ENCODE measurements at regions not wholly inside any gene's neighbourhood (a gene's known extent, or its start where the extent isn't known, plus 50 kb on each side); places are given as distances from the start of the nearest gene placed in this dataset.

DNA sequence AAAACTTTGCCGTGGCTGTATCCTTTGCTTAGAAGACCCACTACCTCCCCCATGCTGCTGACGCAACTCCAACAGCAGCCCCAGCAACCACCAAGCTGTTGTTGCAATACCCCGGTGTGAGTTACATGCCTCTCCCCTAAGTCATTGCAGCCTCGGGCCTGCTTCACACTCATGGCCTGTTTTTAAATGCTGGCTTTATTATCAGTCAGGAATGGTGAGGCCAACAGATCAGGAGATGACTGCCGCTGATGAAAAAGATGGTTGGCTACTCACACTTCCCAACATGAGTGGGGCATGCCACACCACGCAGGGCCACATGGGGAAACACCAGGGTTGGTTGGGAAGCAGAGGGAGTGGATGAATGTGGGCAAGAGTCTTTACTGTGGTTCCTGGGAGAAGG is 171.5 kb upstream of the SYT13 start:
- WGBS, 2 donors, result 91 to 96% methylated on average over 6 of the region's 6 CpGs
- Histone ChIP-seq H3K36me3 (ENCODE audit: low read depth, missing control alignments) (no peaks in the 10 kb centered on the region), H3K27ac (no peak overlapping the region), H3K4me3 (no peak overlapping the region), H3K27me3 (no peaks in the 10 kb centered on the region), H3K4me1 (peaks cover 3% of the 10 kb centered on the region), H3K9me3 (no peaks in the 10 kb centered on the region)
- intact Hi-C loops (cut with DNase I; ENCODE audit: low total_unique reads), result no loop called here
- TF ChIP-seq POLR2A (IDR thresholded peaks at IDR 0.05), result no peak
- TF ChIP-seq, protein P1, sequence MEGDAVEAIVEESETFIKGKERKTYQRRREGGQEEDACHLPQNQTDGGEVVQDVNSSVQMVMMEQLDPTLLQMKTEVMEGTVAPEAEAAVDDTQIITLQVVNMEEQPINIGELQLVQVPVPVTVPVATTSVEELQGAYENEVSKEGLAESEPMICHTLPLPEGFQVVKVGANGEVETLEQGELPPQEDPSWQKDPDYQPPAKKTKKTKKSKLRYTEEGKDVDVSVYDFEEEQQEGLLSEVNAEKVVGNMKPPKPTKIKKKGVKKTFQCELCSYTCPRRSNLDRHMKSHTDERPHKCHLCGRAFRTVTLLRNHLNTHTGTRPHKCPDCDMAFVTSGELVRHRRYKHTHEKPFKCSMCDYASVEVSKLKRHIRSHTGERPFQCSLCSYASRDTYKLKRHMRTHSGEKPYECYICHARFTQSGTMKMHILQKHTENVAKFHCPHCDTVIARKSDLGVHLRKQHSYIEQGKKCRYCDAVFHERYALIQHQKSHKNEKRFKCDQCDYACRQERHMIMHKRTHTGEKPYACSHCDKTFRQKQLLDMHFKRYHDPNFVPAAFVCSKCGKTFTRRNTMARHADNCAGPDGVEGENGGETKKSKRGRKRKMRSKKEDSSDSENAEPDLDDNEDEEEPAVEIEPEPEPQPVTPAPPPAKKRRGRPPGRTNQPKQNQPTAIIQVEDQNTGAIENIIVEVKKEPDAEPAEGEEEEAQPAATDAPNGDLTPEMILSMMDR (IDR thresholded peaks at IDR 0.05), result no peak
- no peak for DNase-seq

DNA sequence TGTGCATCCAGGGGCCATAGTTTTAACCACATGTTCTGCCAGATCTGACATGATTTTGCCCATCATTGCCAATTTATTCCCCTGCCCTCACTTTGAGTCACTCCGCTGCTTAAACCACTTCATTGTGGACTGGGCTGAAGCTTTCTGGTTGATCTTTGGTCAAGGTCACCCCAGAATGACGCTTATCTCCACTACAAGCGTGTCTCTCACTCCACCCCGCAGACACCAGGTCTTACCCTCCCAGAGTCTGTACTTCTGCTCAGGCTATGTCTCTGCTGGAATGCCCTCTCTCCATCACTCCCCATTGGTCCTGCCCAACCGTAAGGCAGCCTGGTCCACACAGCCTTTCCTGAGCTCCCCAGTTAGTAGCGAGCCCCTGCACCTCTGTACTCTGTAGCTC is 170.5 kb upstream of the SYT13 start:
- no peak overlapping the region for H3K27ac ChIP-seq
- H3K36me3 ChIP-seq (ENCODE audit: low read depth, missing control alignments), result no peaks in the 10 kb centered on the region
- H3K9me3 ChIP-seq, result no peaks in the 10 kb centered on the region
- no peak overlapping the region for H3K4me3 ChIP-seq
- DNase-seq, result no peak
- no peaks in the 10 kb centered on the region for H3K27me3 ChIP-seq
- no peak for TF ChIP-seq POLR2A (IDR thresholded peaks at IDR 0.05)
- TF ChIP-seq, protein P1 (IDR thresholded peaks at IDR 0.05), result no peak
- whole genome bisulfite sequencing, 2 donors, result 52 to 84% methylated on average over 6 of the region's 6 CpGs
- H3K4me1 ChIP-seq, result peaks cover 3% of the 10 kb centered on the region
- intact Hi-C loops (cut with DNase I; ENCODE audit: low total_unique reads), result no loop called here

DNA sequence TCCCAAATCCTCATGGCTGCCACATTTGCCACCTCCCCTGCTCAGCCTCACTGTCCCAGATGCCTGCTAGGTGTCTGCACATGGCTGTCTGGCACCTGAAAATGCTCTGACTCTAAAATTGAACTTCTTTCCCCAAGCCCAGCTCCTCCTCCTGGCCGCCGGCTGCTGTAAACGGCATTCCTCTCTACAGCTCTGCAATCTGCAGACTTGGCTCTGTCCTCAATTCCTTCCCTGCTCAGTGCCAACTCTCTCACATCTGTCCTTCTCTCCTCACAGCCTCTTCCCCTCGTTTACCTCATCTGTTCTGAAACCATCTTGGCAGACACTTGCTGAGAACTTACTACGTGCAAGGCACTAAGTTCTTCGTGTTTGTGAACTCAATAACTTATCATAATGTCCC is 169.4 kb upstream of the SYT13 start:
- intact Hi-C loops (cut with DNase I; ENCODE audit: low total_unique reads), result no loop called here
- H3K36me3 ChIP-seq (ENCODE audit: low read depth, missing control alignments), result no peaks in the 10 kb centered on the region
- no peaks in the 10 kb centered on the region for H3K27me3 ChIP-seq
- no peak overlapping the region for H3K27ac ChIP-seq
- no peak overlapping the region for H3K4me3 ChIP-seq
- DNase-seq, result no peak
- no peaks in the 10 kb centered on the region for H3K9me3 ChIP-seq
- no peak for TF ChIP-seq POLR2A (IDR thresholded peaks at IDR 0.05)
- TF ChIP-seq, protein P1 (IDR thresholded peaks at IDR 0.05), result no peak
- H3K4me1 ChIP-seq, result peaks cover 3% of the 10 kb centered on the region
- 48 to 58% methylated on average over 6 of the region's 6 CpGs for WGBS, 2 donors

DNA sequence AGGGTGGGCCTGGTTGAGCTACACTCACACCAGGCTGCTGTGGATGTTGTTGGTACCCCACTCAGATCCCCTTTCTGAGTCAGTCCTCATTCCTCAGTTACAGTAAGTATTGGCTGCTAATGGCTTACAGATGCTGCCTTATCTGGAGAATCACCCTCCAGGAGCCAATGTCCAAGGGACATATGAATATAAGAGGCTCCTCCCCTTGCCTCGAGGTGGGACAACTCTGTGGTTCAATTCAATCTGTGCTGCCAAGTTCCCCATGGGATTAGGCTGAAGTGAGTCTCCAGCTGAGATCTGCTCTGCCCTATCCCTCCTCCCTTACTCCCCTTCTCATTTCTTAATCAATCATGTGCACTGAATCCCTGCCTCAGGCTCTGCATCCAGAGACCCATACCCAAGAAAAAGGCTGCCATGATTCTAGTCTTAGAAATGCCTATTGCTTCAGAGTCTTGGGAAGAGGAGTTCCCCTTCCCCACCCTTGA is 168.8 kb upstream of the SYT13 start:
- WGBS, 2 donors, result 71 to 91% methylated on average over 1 of the region's 1 CpG
- Histone ChIP-seq H3K27ac (no peak overlapping the region), H3K9me3 (no peaks in the 10 kb centered on the region), H3K27me3 (no peaks in the 10 kb centered on the region), H3K36me3 (ENCODE audit: low read depth, missing control alignments) (no peaks in the 10 kb centered on the region), H3K4me3 (no peak overlapping the region), H3K4me1 (peaks cover 3% of the 10 kb centered on the region)
- no peak for DNase-seq
- intact Hi-C loops (cut with DNase I; ENCODE audit: low total_unique reads), result no loop called here
- TF ChIP-seq, protein P1 (IDR thresholded peaks at IDR 0.05), result no peak
- no peak for TF ChIP-seq POLR2A (IDR thresholded peaks at IDR 0.05)

DNA sequence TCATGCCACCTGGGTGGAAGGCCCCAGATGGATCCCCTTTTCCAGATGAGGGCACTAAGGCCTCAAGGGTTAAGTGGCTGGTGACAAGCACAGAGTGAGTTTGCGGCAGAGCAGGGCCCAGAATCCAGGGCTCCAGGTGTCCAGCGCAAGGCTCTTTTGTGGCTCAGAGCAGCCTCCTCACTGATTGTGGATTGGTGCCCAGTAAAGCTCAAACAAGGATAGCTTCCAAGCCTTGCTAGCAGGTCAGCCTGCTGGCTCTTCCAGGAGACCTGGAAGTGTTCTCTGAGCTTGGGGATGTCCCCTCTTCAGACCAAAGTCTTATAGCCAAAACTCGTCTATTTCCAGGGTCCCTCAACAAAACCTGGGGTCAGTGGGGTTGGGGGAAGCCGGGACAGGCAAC is 167.6 kb upstream of the SYT13 start:
- no peak for DNase-seq
- H3K27me3 ChIP-seq, result no peaks in the 10 kb centered on the region
- no peaks in the 10 kb centered on the region for H3K9me3 ChIP-seq
- no peak overlapping the region for H3K4me3 ChIP-seq
- peaks cover 8% of the 10 kb centered on the region for H3K4me1 ChIP-seq
- WGBS, 2 donors, result 0 to 54% methylated on average over 1 to 4 of the region's 4 CpGs
- H3K27ac ChIP-seq, result no peak overlapping the region
- TF ChIP-seq POLR2A (IDR thresholded peaks at IDR 0.05), result no peak
- TF ChIP-seq, protein P1 (IDR thresholded peaks at IDR 0.05), result no peak
- no peaks in the 10 kb centered on the region for H3K36me3 ChIP-seq (ENCODE audit: low read depth, missing control alignments)
- intact Hi-C loops (cut with DNase I; ENCODE audit: low total_unique reads), result no loop called here
